ENCODE measurements at regions not wholly inside any gene's neighbourhood (a gene's known extent, or its start where the extent isn't known, plus 50 kb on each side); places are given as distances from the start of the nearest gene placed in this dataset.

GRCh38 chr14:25759920-25760655 is 710.1 kb upstream of the STXBP6 start:
- no peak for TF ChIP-seq CTCF (conservative IDR thresholded peaks at IDR 0.05)
- no peak overlapping the region for H3K27ac ChIP-seq

- no peak for TF ChIP-seq CTCF (conservative IDR thresholded peaks at IDR 0.05)
- H3K27ac ChIP-seq = no peak overlapping the region
Measured at GRCh38 chr14:25759256-25759655, 709.3 kb upstream of the STXBP6 start.

GRCh38 chr14:25757364-25757763 is 707.4 kb upstream of the STXBP6 start:
- no peak overlapping the region for H3K27ac ChIP-seq
- no peak for TF ChIP-seq CTCF (conservative IDR thresholded peaks at IDR 0.05)

GRCh38 chr14:25756876-25757275 is 706.9 kb upstream of the STXBP6 start:
- no peak for TF ChIP-seq CTCF (conservative IDR thresholded peaks at IDR 0.05)
- no peak overlapping the region for H3K27ac ChIP-seq

GRCh38 chr14:25753130-25753529 is 703.2 kb upstream of the STXBP6 start:
- no peak for TF ChIP-seq CTCF (conservative IDR thresholded peaks at IDR 0.05)
- H3K27ac ChIP-seq = no peak overlapping the region

- H3K27ac ChIP-seq = no peak overlapping the region
Measured at GRCh38 chr14:25750436-25750835, 700.5 kb upstream of the STXBP6 start.

More at GRCh38 chr14:25750436-25750835, 700.5 kb upstream of the STXBP6 start:
- TF ChIP-seq CTCF (conservative IDR thresholded peaks at IDR 0.05) = no peak

All from VCaP (cell line).